KOPT-K1 (cell line): ENCODE measurements at regions not wholly inside any gene's neighbourhood (a gene's known extent, or its start where the extent isn't known, plus 50 kb on each side); places are given as distances from the start of the nearest gene placed in this dataset.

Source experiments
- H3K27ac ChIP-seq: fragments of 200-600 bp; sonication (generic); 2 replicates; pipeline ENCODE4 v1.5.1; 2016; ENCODE audit warnings: antibody characterized with exemption, mild to moderate bottlenecking, low read depth, low read length; ENCODE audit not compliant: poor library complexity, severe bottlenecking
- H3K36me3 ChIP-seq: fragments of 200-600 bp; sonication (generic); 2 replicates; pipeline ENCODE4 v1.5.1; 2017; ENCODE audit warnings: antibody characterized with exemption, mild to moderate bottlenecking, low read length, moderate library complexity; ENCODE audit not compliant: insufficient read depth
- H3K9me3 ChIP-seq: fragments of 200-600 bp; sonication (generic); 2 replicates; pipeline ENCODE4 v1.5.1; 2017; ENCODE audit warnings: antibody characterized with exemption, low read length, mild to moderate bottlenecking; ENCODE audit not compliant: insufficient read depth, poor library complexity, severe bottlenecking

- no peaks in the 10 kb centered on the region for H3K36me3 ChIP-seq
- H3K27ac ChIP-seq: no peak overlapping the region
- H3K9me3 ChIP-seq: no peaks in the 10 kb centered on the region
Observed at GRCh38 chr11:127358160-127358559, 357.6 kb upstream of the KIRREL3 start.

GRCh38 chr11:127350476-127350875 lies 349.9 kb upstream of the KIRREL3 start:
- no peaks in the 10 kb centered on the region for H3K36me3 ChIP-seq
- H3K27ac ChIP-seq: no peak overlapping the region
- H3K9me3 ChIP-seq: peaks cover 12% of the 10 kb centered on the region

- Histone ChIP-seq H3K36me3 (no peaks in the 10 kb centered on the region), H3K9me3 (peaks cover 12% of the 10 kb centered on the region), H3K27ac (no peak overlapping the region)
Observed at GRCh38 chr11:127345819-127346459, 345.4 kb upstream of the KIRREL3 start.

- Histone ChIP-seq H3K27ac (no peak overlapping the region), H3K36me3 (no peaks in the 10 kb centered on the region), H3K9me3 (no peaks in the 10 kb centered on the region)
Observed at GRCh38 chr11:127340438-127340837, 339.9 kb upstream of the KIRREL3 start.

- Histone ChIP-seq H3K27ac (no peak overlapping the region), H3K9me3 (no peaks in the 10 kb centered on the region), H3K36me3 (no peaks in the 10 kb centered on the region)
Observed at GRCh38 chr11:127339376-127339775, 338.8 kb upstream of the KIRREL3 start.

GRCh38 chr11:127338380-127339259 lies 338.1 kb upstream of the KIRREL3 start:
- Histone ChIP-seq H3K27ac (no peak overlapping the region), H3K9me3 (no peaks in the 10 kb centered on the region), H3K36me3 (no peaks in the 10 kb centered on the region)

GRCh38 chr11:127334466-127334865 lies 333.9 kb upstream of the KIRREL3 start:
- no peaks in the 10 kb centered on the region for H3K9me3 ChIP-seq
- H3K36me3 ChIP-seq: no peaks in the 10 kb centered on the region
- no peak overlapping the region for H3K27ac ChIP-seq

- Histone ChIP-seq H3K36me3 (no peaks in the 10 kb centered on the region), H3K27ac (no peak overlapping the region), H3K9me3 (no peaks in the 10 kb centered on the region)
Observed at GRCh38 chr11:127332896-127333295, 332.3 kb upstream of the KIRREL3 start.

GRCh38 chr11:127330044-127330443 lies 329.5 kb upstream of the KIRREL3 start:
- Histone ChIP-seq H3K36me3 (no peaks in the 10 kb centered on the region), H3K27ac (no peak overlapping the region), H3K9me3 (no peaks in the 10 kb centered on the region)

- Histone ChIP-seq H3K27ac (no peak overlapping the region), H3K36me3 (no peaks in the 10 kb centered on the region), H3K9me3 (no peaks in the 10 kb centered on the region)
Observed at GRCh38 chr11:127308291-127308690, 307.7 kb upstream of the KIRREL3 start.

- no peaks in the 10 kb centered on the region for H3K36me3 ChIP-seq
- no peak overlapping the region for H3K27ac ChIP-seq
- H3K9me3 ChIP-seq: no peaks in the 10 kb centered on the region
Observed at GRCh38 chr11:127307700-127308099, 307.1 kb upstream of the KIRREL3 start.

- Histone ChIP-seq H3K9me3 (no peaks in the 10 kb centered on the region), H3K27ac (no peak overlapping the region), H3K36me3 (no peaks in the 10 kb centered on the region)
Observed at GRCh38 chr11:127304634-127305033, 304.1 kb upstream of the KIRREL3 start.

- Histone ChIP-seq H3K27ac (no peak overlapping the region), H3K9me3 (peaks cover 5% of the 10 kb centered on the region)
Observed at GRCh38 chr11:127288926-127289325, 288.4 kb upstream of the KIRREL3 start.

GRCh38 chr11:127281534-127281933 lies 281.0 kb upstream of the KIRREL3 start:
- no peak overlapping the region for H3K27ac ChIP-seq
- H3K36me3 ChIP-seq: no peaks in the 10 kb centered on the region
- no peaks in the 10 kb centered on the region for H3K9me3 ChIP-seq

More at GRCh38 chr11:127288926-127289325, 288.4 kb upstream of the KIRREL3 start:
- no peaks in the 10 kb centered on the region for H3K36me3 ChIP-seq

- H3K9me3 ChIP-seq: no peaks in the 10 kb centered on the region
- no peak overlapping the region for H3K27ac ChIP-seq
- no peaks in the 10 kb centered on the region for H3K36me3 ChIP-seq
Observed at GRCh38 chr11:127275774-127276173, 275.2 kb upstream of the KIRREL3 start.

- no peaks in the 10 kb centered on the region for H3K36me3 ChIP-seq
- no peak overlapping the region for H3K27ac ChIP-seq
- H3K9me3 ChIP-seq: no peaks in the 10 kb centered on the region
Observed at GRCh38 chr11:127274328-127274676, 273.7 kb upstream of the KIRREL3 start.
